SU-DHL-6 (cell line): ENCODE measurements at regions not wholly inside any gene's neighbourhood (a gene's known extent, or its start where the extent isn't known, plus 50 kb on each side); places are given as distances from the start of the nearest gene placed in this dataset.

ENCODE experiments used
- H2AFZ ChIP-seq: fragments of 200-600 bp; sonication (generic); 2 replicates; pipeline ENCODE4 v1.6.1; 2014; ENCODE audit warnings: low read depth, mild to moderate bottlenecking, moderate library complexity, mixed read lengths, antibody characterized with exemption, low read length; ENCODE audit not compliant: severe bottlenecking
- H3F3A ChIP-seq: fragments of 200-600 bp; shearing (Covaris generic); 2 replicates; pipeline ENCODE4 v1.6.0; 2016; ENCODE audit warnings: antibody characterized with exemption, mild to moderate bottlenecking; ENCODE audit not compliant: insufficient read depth
- H3K27ac ChIP-seq: fragments of 200-600 bp; sonication (generic); 2 replicates; pipeline ENCODE4 v1.5.1; 2016; ENCODE audit warnings: low read depth, mild to moderate bottlenecking, low read length, moderate library complexity, mixed read lengths
- H3K27me3 ChIP-seq: fragments of 200-600 bp; sonication (generic), shearing (Covaris generic); 2 replicates; pipeline ENCODE4 v1.6.0; 2014; ENCODE audit warnings: mild to moderate bottlenecking, low read length
- H3K36me3 ChIP-seq: fragments of 200-600 bp; sonication (generic); 2 replicates; pipeline ENCODE4 v1.6.1; 2014; ENCODE audit warnings: mild to moderate bottlenecking, low read length, mixed read lengths
- H3K4me2 ChIP-seq: fragments of 300-600, 200-600 bp; shearing (Covaris generic), sonication (generic); 2 replicates; pipeline ENCODE4 v1.6.0; 2014; ENCODE audit warnings: low read length, low read depth, mild to moderate bottlenecking; ENCODE audit not compliant: poor library complexity, severe bottlenecking
- H3K4me3 ChIP-seq: fragments of 200-600 bp; sonication (generic); 2 replicates; pipeline ENCODE4 v1.5.1; 2014; ENCODE audit warnings: antibody characterized with exemption, low read length, mild to moderate bottlenecking, mixed read lengths; ENCODE audit not compliant: insufficient read depth, poor library complexity, severe bottlenecking
- H3K79me2 ChIP-seq: fragments of 200-600 bp; sonication (generic); 2 replicates; pipeline ENCODE4 v1.6.1; 2014; ENCODE audit warnings: mild to moderate bottlenecking, low read length, moderate library complexity; ENCODE audit not compliant: insufficient read depth
- H3K9ac ChIP-seq: fragments of 200-600 bp; sonication (generic); 2 replicates; pipeline ENCODE4 v1.7.0; 2014; ENCODE audit warnings: mild to moderate bottlenecking, low read length
- H3K9me2 ChIP-seq: fragments of 200-600 bp; sonication (generic); replicated peaks from 2 replicates; pipeline ENCODE4 v1.6.1; 2014; ENCODE audit warnings: low read length; ENCODE audit not compliant: insufficient read depth
- H3K9me3 ChIP-seq: fragments of 200-600 bp; sonication (generic); 2 replicates; pipeline ENCODE4 v1.6.1; 2014; ENCODE audit warnings: low read length, mixed read lengths; ENCODE audit not compliant: insufficient read depth
- H4K20me1 ChIP-seq: fragments of 200-600 bp; sonication (generic); 2 replicates; pipeline ENCODE4 v1.6.1; 2014; ENCODE audit warnings: low read depth, mild to moderate bottlenecking, antibody characterized with exemption, low read length, moderate library complexity, mixed read lengths
- CTCF ChIP-seq: fragments of 200-600 bp; sonication (generic); IDR thresholded peaks from one replicate; pipeline ENCODE4 v1.5.1; 2017; ENCODE audit warnings: antibody characterized with exemption, mild to moderate bottlenecking, low read length, moderate library complexity; ENCODE audit not compliant: insufficient read depth, poor library complexity, severe bottlenecking
- EZH2phosphoT487 ChIP-seq: fragments of 200-600 bp; sonication (generic), shearing (Covaris generic); conservative IDR thresholded peaks from 2 replicates; pipeline ENCODE4 v1.6.1; 2018; ENCODE audit warnings: mild to moderate bottlenecking, antibody characterized with exemption, low read length, moderate library complexity, mixed read lengths

- H4K20me1 ChIP-seq = no peaks in the 10 kb centered on the region
- H3K4me2 ChIP-seq = no peak overlapping the region
- H3K27ac ChIP-seq = no peak overlapping the region
- H3K36me3 ChIP-seq = no peaks in the 10 kb centered on the region
- no peaks in the 10 kb centered on the region for H3K27me3 ChIP-seq
- H3F3A ChIP-seq = no peaks in the 10 kb centered on the region
- H3K9ac ChIP-seq = no peak overlapping the region
- H3K79me2 ChIP-seq = no peaks in the 10 kb centered on the region
- TF ChIP-seq EZH2phosphoT487 (no peak), CTCF (peak; percentile 80)
- no peaks in the 10 kb centered on the region for H3K9me3 ChIP-seq
- no peak overlapping the region for H2AFZ ChIP-seq
- no peaks in the 10 kb centered on the region for H3K9me2 ChIP-seq
- no peak overlapping the region for H3K4me3 ChIP-seq
Observed at GRCh38 chr13:24995225-24995804, 100.6 kb upstream of the PABPC3 start.

- Histone ChIP-seq H3K4me3 (no peak overlapping the region), H3K9me2 (no peaks in the 10 kb centered on the region), H3K27ac (no peak overlapping the region), H4K20me1 (no peaks in the 10 kb centered on the region), H3K9me3 (no peaks in the 10 kb centered on the region), H2AFZ (no peak overlapping the region), H3K36me3 (no peaks in the 10 kb centered on the region), H3F3A (no peaks in the 10 kb centered on the region), H3K27me3 (no peaks in the 10 kb centered on the region), H3K79me2 (no peaks in the 10 kb centered on the region), H3K4me2 (no peak overlapping the region), H3K9ac (no peak overlapping the region)
- TF ChIP-seq EZH2phosphoT487 (no peak), CTCF (peak; percentile 74)
Observed at GRCh38 chr13:24997367-24997967, 98.5 kb upstream of the PABPC3 start.

- Histone ChIP-seq H3K4me3 (no peak overlapping the region), H3K9ac (no peak overlapping the region), H3F3A (no peaks in the 10 kb centered on the region), H4K20me1 (no peaks in the 10 kb centered on the region), H3K27me3 (no peaks in the 10 kb centered on the region), H3K9me2 (no peaks in the 10 kb centered on the region), H3K27ac (no peak overlapping the region), H3K9me3 (no peaks in the 10 kb centered on the region), H3K36me3 (no peaks in the 10 kb centered on the region), H3K79me2 (no peaks in the 10 kb centered on the region), H2AFZ (no peak overlapping the region), H3K4me2 (no peak overlapping the region)
- TF ChIP-seq CTCF = no peak
- TF ChIP-seq EZH2phosphoT487 = no peak
Observed at GRCh38 chr13:24998433-24998832, 97.5 kb upstream of the PABPC3 start.
